Heart left ventricle (tissue), 16 donors: ENCODE measurements at regions not wholly inside any gene's neighbourhood (a gene's known extent, or its start where the extent isn't known, plus 50 kb on each side); places are given as distances from the start of the nearest gene placed in this dataset.

Experiments used
- ATAC-seq, 4 donors: fragments of 200-7000 bp; cut with Tn5 transposase; one replicate each; pipeline ENCODE4 v1.9.1; 2020 to 2022; ENCODE audit warnings: moderate library complexity in 4 of 4, mild to moderate bottlenecking in 3 of 4, moderate number of reproducible peaks in 1 of 4
- DNase-seq, 5 donors: peaks; one replicate each; pipeline ENCODE4 v3.0.0-alpha.2; 2020
- H3K27ac ChIP-seq, 12 donors: fragments of 200-600 bp; sonication (generic) in 4 of 12; one replicate each; pipeline versions ENCODE4 v1.5.0 to v1.8.0; 2016 to 2022; ENCODE audit warnings: mild to moderate bottlenecking in 2 of 12
- H3K27me3 ChIP-seq, 9 donors: fragments of 200-600 bp; sonication (generic) in 2 of 9; one replicate each; pipeline versions ENCODE4 v1.5.1 to v1.8.0; 2016 to 2022; ENCODE audit warnings: mild to moderate bottlenecking in 3 of 9
- H3K36me3 ChIP-seq, 9 donors: fragments of 200-600 bp; sonication (generic) in 2 of 9; one replicate each; pipeline versions ENCODE4 v1.5.0 to v1.8.0; 2018 to 2022; ENCODE audit warnings: mild to moderate bottlenecking in 2 of 9
- H3K4me1 ChIP-seq, 12 donors: fragments of 200-600 bp; sonication (generic) in 4 of 12; one replicate each; pipeline versions ENCODE4 v1.5.0 to v1.8.0; 2016 to 2022; ENCODE audit warnings: mild to moderate bottlenecking in 3 of 12
- H3K4me3 ChIP-seq, 12 donors: fragments of 200-600 bp; sonication (generic) in 4 of 12; one replicate each; pipeline versions ENCODE4 v1.5.0 to v1.8.0; 2017 to 2022; ENCODE audit warnings: mild to moderate bottlenecking in 9 of 12, moderate library complexity in 4 of 12
- H3K9me3 ChIP-seq, 12 donors: fragments of 200-600 bp; sonication (generic) in 4 of 12; one replicate each; pipeline versions ENCODE4 v1.5.0 to v1.8.0; 2016 to 2022; ENCODE audit warnings: mild to moderate bottlenecking in 1 of 12
- POLR2A ChIP-seq, 2 donors: fragments of 450-650 bp; IDR thresholded peaks; one replicate each; pipeline ENCODE4 v1.6.1; 2017; ENCODE audit warnings: antibody characterized with exemption in 2 of 2, mild to moderate bottlenecking in 2 of 2, moderate library complexity in 2 of 2
- WGBS, 4 donors: extraction: QIAGEN DNeasy Blood & Tissue Kit in 2 of 4; methylation state at CpG; one replicate each; pipeline versions ENCODE4 v1.1.5 to v1.1.7; 2013 to 2018; 5-methylcytosine and 5-hydroxymethylcytosine counted together
- intact Hi-C, 10 donors: fragments of 100-400 bp; cut with DNase I; formaldehyde crosslinking; loops; one replicate each; pipeline versions ENCODE4 v1.11.1 to v1.14.2; 2022
- TF ChIP-seq, protein P1 (sequence below), 12 donors: fragments of 200-600 bp; sonication (generic) in 4 of 12; IDR thresholded peaks; one replicate each; pipeline versions ENCODE4 v1.5.0 to v1.8.0; 2018 to 2022; ENCODE audit warnings: antibody characterized with exemption in 12 of 12, mild to moderate bottlenecking in 5 of 12
- donor health status: ischemic (EF 13 %, LVEDD 7.1; RV severe dilation, severe dysfunction).
- donor health status: healthy with polysubstance abuse.
- donor health status: DM: no; HTN: yes; CAD: no.
- donor health status: DM: no; HTN: no; CAD: no.
- donor health status: ischemic (EF 25% LVEDD 6.9; RV normal size, moderate dysfunction).
- donor health status: ischemic (EF 25% LVEDD 5.7; RV mildly dilated, moderate dysfunction).
- donor health status: healthy.
- donor health status: DM: yes; HTN: yes; CAD: no.
- donor health status: ischemic (EF 35%, LVEDD 5.7; RV mildly dilated, moderate dysfunction).
- donor health status: nonischemic (EF 11% LVEDD 7.7; RV severe dilation, severe dysfunction).
- donor health status: DM: yes; HTN: yes; CAD: no.
- donor health status: PGD.
- donor health status: ischemic (EF 29% LVEDD 5.4; RV normal size, mild dysfunction).
- donor health status: nonischemic (EF 23%, LVEDD 6.1; RV moderate dilation, normal function).

DNA sequence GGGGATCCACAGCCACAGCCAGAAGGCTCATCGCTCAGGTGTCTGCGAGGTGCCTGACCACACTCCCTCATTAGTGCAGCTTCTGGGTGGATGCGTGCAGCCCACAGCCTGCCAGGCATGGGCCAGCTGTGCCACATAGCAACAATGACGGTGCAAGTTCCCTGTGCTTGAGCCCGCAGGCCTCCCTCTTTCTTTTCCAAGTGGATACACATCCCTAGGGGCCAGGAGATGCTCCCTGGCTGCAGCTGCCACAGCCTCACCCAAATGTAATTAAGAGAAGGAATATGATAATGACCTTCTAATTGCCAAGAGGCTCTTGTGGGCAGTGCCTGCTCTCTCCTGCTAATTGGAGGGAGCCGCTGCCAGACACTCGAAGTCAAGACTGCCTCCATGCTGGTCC lies 116.0 kb upstream of the PPP1R26 start:
- DNase-seq (no peak), ATAC-seq (no peak)
- no peak for TF ChIP-seq POLR2A (IDR thresholded peaks at IDR 0.05)
- TF ChIP-seq, protein P1, sequence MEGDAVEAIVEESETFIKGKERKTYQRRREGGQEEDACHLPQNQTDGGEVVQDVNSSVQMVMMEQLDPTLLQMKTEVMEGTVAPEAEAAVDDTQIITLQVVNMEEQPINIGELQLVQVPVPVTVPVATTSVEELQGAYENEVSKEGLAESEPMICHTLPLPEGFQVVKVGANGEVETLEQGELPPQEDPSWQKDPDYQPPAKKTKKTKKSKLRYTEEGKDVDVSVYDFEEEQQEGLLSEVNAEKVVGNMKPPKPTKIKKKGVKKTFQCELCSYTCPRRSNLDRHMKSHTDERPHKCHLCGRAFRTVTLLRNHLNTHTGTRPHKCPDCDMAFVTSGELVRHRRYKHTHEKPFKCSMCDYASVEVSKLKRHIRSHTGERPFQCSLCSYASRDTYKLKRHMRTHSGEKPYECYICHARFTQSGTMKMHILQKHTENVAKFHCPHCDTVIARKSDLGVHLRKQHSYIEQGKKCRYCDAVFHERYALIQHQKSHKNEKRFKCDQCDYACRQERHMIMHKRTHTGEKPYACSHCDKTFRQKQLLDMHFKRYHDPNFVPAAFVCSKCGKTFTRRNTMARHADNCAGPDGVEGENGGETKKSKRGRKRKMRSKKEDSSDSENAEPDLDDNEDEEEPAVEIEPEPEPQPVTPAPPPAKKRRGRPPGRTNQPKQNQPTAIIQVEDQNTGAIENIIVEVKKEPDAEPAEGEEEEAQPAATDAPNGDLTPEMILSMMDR (IDR thresholded peaks at IDR 0.05), result no peak
- Histone ChIP-seq H3K4me1 (no peaks in the 10 kb centered on the region), H3K27me3 (peaks cover 0 to 20% (median 0%) of the 10 kb centered on the region in 9 donors), H3K9me3 (no peaks in the 10 kb centered on the region), H3K36me3 (no peaks in the 10 kb centered on the region), H3K4me3 (no peak overlapping the region), H3K27ac (no peak overlapping the region)
- intact Hi-C loops, result no loop called here
- 68 to 81% (median 77%) methylated on average over 4 to 7 of the region's 7 CpGs for WGBS, 4 donors

GRCh38 chr9:135365013-135365768 lies 114.4 kb upstream of the PPP1R26 start:
- intact Hi-C loops, result no loop called here
- Histone ChIP-seq H3K9me3 (no peaks in the 10 kb centered on the region), H3K4me1 (no peaks in the 10 kb centered on the region), H3K36me3 (no peaks in the 10 kb centered on the region), H3K4me3 (no peak overlapping the region), H3K27me3 (peaks cover 0 to 15% (median 0%) of the 10 kb centered on the region in 9 donors), H3K27ac (no peak overlapping the region)
- WGBS, 4 donors, result 61 to 70% (median 67%) methylated on average over 10 of the region's 10 CpGs
- no peak for DNase-seq
- TF ChIP-seq, protein P1 (IDR thresholded peaks at IDR 0.05), result no peak
- no peak for TF ChIP-seq POLR2A (IDR thresholded peaks at IDR 0.05)
- no peak for ATAC-seq

GRCh38 chr9:135366104-135366503 lies 113.5 kb upstream of the PPP1R26 start:
- peaks cover 0 to 19% (median 0%) of the 10 kb centered on the region in 9 donors for H3K27me3 ChIP-seq
- H3K4me3 ChIP-seq, result no peak overlapping the region
- no peak overlapping the region for H3K27ac ChIP-seq
- H3K36me3 ChIP-seq, result no peaks in the 10 kb centered on the region
- WGBS, 4 donors, result 52 to 72% (median 65%) methylated on average over 3 of the region's 3 CpGs
- DNase-seq, result no peak
- no peaks in the 10 kb centered on the region for H3K9me3 ChIP-seq
- no peaks in the 10 kb centered on the region for H3K4me1 ChIP-seq
- no peak for ATAC-seq
- intact Hi-C loops, result no loop called here
- TF ChIP-seq, protein P1 (IDR thresholded peaks at IDR 0.05), result no peak
- no peak for TF ChIP-seq POLR2A (IDR thresholded peaks at IDR 0.05)

DNA sequence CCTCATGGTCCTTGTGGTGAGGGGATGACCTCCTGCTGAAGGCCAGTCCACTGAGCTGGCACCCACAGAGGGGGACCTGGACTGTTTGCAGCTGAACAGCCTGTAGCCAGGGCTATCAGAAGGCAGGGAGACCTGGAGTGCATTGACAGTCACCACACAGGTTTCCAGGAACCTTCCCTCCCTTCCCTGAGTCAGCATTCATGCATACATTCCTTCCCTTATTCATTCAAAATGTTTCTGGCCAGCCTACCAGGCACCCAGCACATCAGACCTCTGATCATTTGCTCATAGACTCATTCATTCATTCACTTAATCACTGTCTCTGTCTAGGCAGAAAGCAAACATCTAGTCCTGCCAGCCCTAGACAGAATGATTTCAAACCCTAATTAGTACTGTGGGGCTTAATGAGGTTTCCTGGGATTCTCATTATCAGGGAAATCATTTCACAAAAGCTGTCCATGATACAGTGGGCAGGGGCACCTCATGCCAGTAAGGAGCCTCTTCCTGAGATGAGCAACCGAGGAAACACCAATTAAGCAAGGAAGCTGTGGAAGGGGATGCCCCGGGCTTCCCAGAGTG lies 110.1 kb upstream of the PPP1R26 start:
- Histone ChIP-seq H3K4me3 (no peak overlapping the region), H3K27me3 (peaks cover 0 to 44% (median 4%) of the 10 kb centered on the region in 9 donors), H3K9me3 (no peaks in the 10 kb centered on the region), H3K4me1 (no peaks in the 10 kb centered on the region), H3K27ac (no peak overlapping the region), H3K36me3 (no peaks in the 10 kb centered on the region)
- TF ChIP-seq, protein P1 (IDR thresholded peaks at IDR 0.05), result no peak
- no peak for TF ChIP-seq POLR2A (IDR thresholded peaks at IDR 0.05)
- intact Hi-C loops, result no loop called here
- ATAC-seq (no peak), DNase-seq (no peak)
- 62 to 73% (median 65%) methylated on average over 2 of the region's 2 CpGs for WGBS, 4 donors
